ENCODE measurements at regions not wholly inside any gene's neighbourhood (a gene's known extent, or its start where the extent isn't known, plus 50 kb on each side); places are given as distances from the start of the nearest gene placed in this dataset.

DNA sequence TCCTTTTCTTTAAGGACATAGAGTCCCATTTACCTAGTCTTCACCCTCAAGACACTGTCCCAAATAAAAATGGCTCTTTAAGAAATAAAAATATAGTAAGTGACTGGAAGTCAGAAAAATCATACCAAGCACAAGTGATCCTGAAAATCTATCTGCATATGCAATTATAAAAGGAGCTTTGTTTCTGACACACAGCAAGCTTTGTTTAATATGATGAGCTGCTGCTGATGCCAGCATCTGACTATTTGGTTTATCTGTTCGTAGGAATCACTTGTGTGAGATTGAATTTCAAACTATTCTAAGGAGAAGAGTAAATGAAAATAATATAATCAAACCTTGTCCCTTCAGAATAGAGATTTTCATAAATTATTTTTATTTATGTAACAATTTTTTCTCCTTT, 332.4 kb downstream of the PCDH7 start:
- WGBS (ENCODE audit: insufficient coverage), result no CpG with 5 or more reads among the region's 1 CpG
- H3K4me1 ChIP-seq (ENCODE audit: control insufficient read depth, insufficient read depth, low read length), result no peaks in the 10 kb centered on the region

DNA sequence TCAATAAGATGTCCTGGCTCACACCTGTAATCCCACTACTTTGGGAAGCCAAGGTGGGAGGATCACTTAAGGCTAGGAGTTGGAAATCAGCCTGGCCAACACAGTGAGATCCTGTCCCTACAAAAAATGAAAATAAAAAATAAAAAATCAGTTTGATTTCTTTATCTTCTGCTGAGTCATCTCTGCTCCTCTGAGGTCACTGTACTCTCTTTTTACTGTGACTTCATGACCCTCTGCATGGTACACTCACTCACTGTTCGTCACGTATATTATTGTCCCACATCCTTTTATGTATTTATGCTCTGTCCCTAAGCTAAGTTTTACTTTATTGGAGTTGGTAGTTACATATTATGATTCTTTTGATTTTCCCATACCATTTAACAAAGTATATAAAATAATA, 333.3 kb downstream of the PCDH7 start:
- Mint-ChIP-seq H3K4me3 (no peak overlapping the region), H3K9me3 (peaks cover 12 to 15% of the 10 kb centered on the region in 2 donors), H3K27ac (no peak overlapping the region), H3K4me1 (no peaks in the 10 kb centered on the region), H3K36me3 (no peaks in the 10 kb centered on the region), H3K27me3 (ENCODE audit: low read depth in 2 of 2) (no peaks in the 10 kb centered on the region)
- WGBS (ENCODE audit: insufficient coverage), result no CpG with 5 or more reads among the region's 2 CpGs
- ATAC-seq, result no peak
- intact Hi-C loops (cut with micrococcal nuclease), result no loop called here
- Histone ChIP-seq H3K4me3 (ENCODE audit: low read length) (no peak overlapping the region), H3K27me3 (ENCODE audit: control insufficient read depth, insufficient read depth, low read length) (no peaks in the 10 kb centered on the region), H3K9me3 (ENCODE audit: control insufficient read depth, insufficient read depth, low read length) (no peaks in the 10 kb centered on the region), H3K36me3 (ENCODE audit: control insufficient read depth, insufficient read depth, low read length) (no peaks in the 10 kb centered on the region), H3K27ac (ENCODE audit: low read length) (no peak overlapping the region), H3K4me1 (ENCODE audit: control insufficient read depth, insufficient read depth, low read length) (no peaks in the 10 kb centered on the region)
- TF ChIP-seq, protein P1, sequence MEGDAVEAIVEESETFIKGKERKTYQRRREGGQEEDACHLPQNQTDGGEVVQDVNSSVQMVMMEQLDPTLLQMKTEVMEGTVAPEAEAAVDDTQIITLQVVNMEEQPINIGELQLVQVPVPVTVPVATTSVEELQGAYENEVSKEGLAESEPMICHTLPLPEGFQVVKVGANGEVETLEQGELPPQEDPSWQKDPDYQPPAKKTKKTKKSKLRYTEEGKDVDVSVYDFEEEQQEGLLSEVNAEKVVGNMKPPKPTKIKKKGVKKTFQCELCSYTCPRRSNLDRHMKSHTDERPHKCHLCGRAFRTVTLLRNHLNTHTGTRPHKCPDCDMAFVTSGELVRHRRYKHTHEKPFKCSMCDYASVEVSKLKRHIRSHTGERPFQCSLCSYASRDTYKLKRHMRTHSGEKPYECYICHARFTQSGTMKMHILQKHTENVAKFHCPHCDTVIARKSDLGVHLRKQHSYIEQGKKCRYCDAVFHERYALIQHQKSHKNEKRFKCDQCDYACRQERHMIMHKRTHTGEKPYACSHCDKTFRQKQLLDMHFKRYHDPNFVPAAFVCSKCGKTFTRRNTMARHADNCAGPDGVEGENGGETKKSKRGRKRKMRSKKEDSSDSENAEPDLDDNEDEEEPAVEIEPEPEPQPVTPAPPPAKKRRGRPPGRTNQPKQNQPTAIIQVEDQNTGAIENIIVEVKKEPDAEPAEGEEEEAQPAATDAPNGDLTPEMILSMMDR (IDR thresholded peaks at IDR 0.05), result no peak
- DNase-seq, result no peak

More for the DNA sequence above, 332.4 kb downstream of the PCDH7 start:
- Mint-ChIP-seq H3K9me3 (peaks cover 12 to 15% of the 10 kb centered on the region in 2 donors), H3K27ac (no peak overlapping the region), H3K27me3 (ENCODE audit: low read depth in 2 of 2) (no peaks in the 10 kb centered on the region), H3K36me3 (no peaks in the 10 kb centered on the region), H3K4me1 (no peaks in the 10 kb centered on the region), H3K4me3 (no peak overlapping the region)
- intact Hi-C loops (cut with micrococcal nuclease), result no loop called here
- Histone ChIP-seq H3K4me3 (ENCODE audit: low read length) (no peak overlapping the region), H3K27me3 (ENCODE audit: control insufficient read depth, insufficient read depth, low read length) (no peaks in the 10 kb centered on the region), H3K27ac (ENCODE audit: low read length) (no peak overlapping the region), H3K36me3 (ENCODE audit: control insufficient read depth, insufficient read depth, low read length) (no peaks in the 10 kb centered on the region), H3K9me3 (ENCODE audit: control insufficient read depth, insufficient read depth, low read length) (no peaks in the 10 kb centered on the region)
- TF ChIP-seq, protein P1 (IDR thresholded peaks at IDR 0.05), result no peak
- DNase-seq, result no peak
- ATAC-seq, result no peak

DNA sequence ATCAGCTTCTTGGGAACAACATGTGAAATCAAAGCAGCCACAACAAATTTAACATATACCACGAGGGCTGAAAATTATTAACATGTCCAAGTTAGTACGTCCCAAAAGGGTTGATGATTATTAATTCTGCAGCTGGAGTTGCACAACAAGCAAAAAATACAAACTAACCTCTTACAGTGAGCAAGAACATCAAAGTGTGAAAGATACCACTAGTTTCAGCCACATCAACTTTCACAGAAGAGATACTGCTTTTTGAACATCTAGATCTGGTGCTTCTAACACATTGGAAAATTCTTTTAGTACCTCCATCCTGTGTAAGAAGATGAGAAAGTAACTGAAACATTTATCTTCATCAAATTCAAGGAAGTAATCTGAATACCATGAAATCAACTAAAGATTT, 334.1 kb downstream of the PCDH7 start:
- H3K27ac Mint-ChIP-seq, result no peak overlapping the region
- DNase-seq, result no peak
- H3K4me3 ChIP-seq (ENCODE audit: low read length), result no peak overlapping the region
- 67% methylated on average over 1 of the region's 2 CpGs for WGBS (ENCODE audit: insufficient coverage)
- no peak for ATAC-seq
- H3K27me3 ChIP-seq (ENCODE audit: control insufficient read depth, insufficient read depth, low read length), result no peaks in the 10 kb centered on the region
- H3K27me3 Mint-ChIP-seq (ENCODE audit: low read depth in 2 of 2), result no peaks in the 10 kb centered on the region
- TF ChIP-seq, protein P1 (IDR thresholded peaks at IDR 0.05), result no peak
- H3K9me3 ChIP-seq (ENCODE audit: control insufficient read depth, insufficient read depth, low read length), result no peaks in the 10 kb centered on the region
- no peaks in the 10 kb centered on the region for H3K36me3 Mint-ChIP-seq
- intact Hi-C loops (cut with micrococcal nuclease), result no loop called here
- H3K4me1 Mint-ChIP-seq, result no peaks in the 10 kb centered on the region
- H3K4me1 ChIP-seq (ENCODE audit: control insufficient read depth, insufficient read depth, low read length), result no peaks in the 10 kb centered on the region
- peaks cover 9 to 13% of the 10 kb centered on the region in 2 donors for H3K9me3 Mint-ChIP-seq
- H3K4me3 Mint-ChIP-seq, result no peak overlapping the region
- H3K36me3 ChIP-seq (ENCODE audit: control insufficient read depth, insufficient read depth, low read length), result no peaks in the 10 kb centered on the region
- no peak overlapping the region for H3K27ac ChIP-seq (ENCODE audit: low read length)

DNA sequence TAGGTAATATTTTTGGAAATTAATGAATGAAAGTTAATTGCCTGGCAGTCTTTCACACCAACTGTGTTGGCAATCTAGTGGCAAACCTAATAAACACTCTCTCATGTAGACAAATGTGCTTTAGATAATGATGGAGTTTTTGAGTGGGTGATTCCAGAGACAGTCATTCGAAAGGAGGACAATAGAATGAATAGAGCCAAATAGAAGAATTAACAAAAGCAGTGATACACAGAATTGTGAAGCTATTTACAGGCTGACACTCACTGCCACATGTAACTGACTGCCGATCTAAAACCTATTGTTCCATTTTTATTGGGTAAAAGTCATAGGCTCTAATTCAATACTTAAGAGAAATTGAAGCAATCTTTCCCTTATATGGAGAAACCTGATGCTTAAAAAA, 338.5 kb downstream of the PCDH7 start:
- no peaks in the 10 kb centered on the region for H3K36me3 Mint-ChIP-seq
- no peak overlapping the region for H3K4me3 ChIP-seq (ENCODE audit: low read length)
- peaks cover 7 to 9% of the 10 kb centered on the region in 2 donors for H3K9me3 Mint-ChIP-seq
- DNase-seq, result no peak
- H3K4me3 Mint-ChIP-seq, result no peak overlapping the region
- H3K36me3 ChIP-seq (ENCODE audit: control insufficient read depth, insufficient read depth, low read length), result no peaks in the 10 kb centered on the region
- 80% methylated on average over 2 of the region's 2 CpGs for WGBS (ENCODE audit: insufficient coverage)
- no peak for ATAC-seq
- intact Hi-C loops (cut with micrococcal nuclease), result no loop called here
- no peaks in the 10 kb centered on the region for H3K4me1 Mint-ChIP-seq
- no peaks in the 10 kb centered on the region for H3K27me3 ChIP-seq (ENCODE audit: control insufficient read depth, insufficient read depth, low read length)
- no peaks in the 10 kb centered on the region for H3K27me3 Mint-ChIP-seq (ENCODE audit: low read depth in 2 of 2)
- H3K9me3 ChIP-seq (ENCODE audit: control insufficient read depth, insufficient read depth, low read length), result no peaks in the 10 kb centered on the region
- no peak overlapping the region for H3K27ac ChIP-seq (ENCODE audit: low read length)
- H3K4me1 ChIP-seq (ENCODE audit: control insufficient read depth, insufficient read depth, low read length), result no peaks in the 10 kb centered on the region
- TF ChIP-seq, protein P1 (IDR thresholded peaks at IDR 0.05), result no peak
- H3K27ac Mint-ChIP-seq, result no peak overlapping the region

All from natural killer cell (primary cell).